Loucy (cell line): ENCODE measurements at regions not wholly inside any gene's neighbourhood (a gene's known extent, or its start where the extent isn't known, plus 50 kb on each side); places are given as distances from the start of the nearest gene placed in this dataset.

Experiments
- EZH2phosphoT487 ChIP-seq: fragments of 200-600 bp; IDR thresholded peaks from 2 replicates; pipeline ENCODE4 v1.6.1; 2018; ENCODE audit warnings: antibody characterized with exemption, mild to moderate bottlenecking, moderate library complexity, borderline replicate concordance
- TF ChIP-seq, protein P1 (sequence below): fragments of 200-600 bp; sonication (generic); conservative IDR thresholded peaks from 2 replicates; pipeline ENCODE4 v1.5.1; 2014; ENCODE audit warnings: mild to moderate bottlenecking, antibody characterized with exemption, low read length

DNA sequence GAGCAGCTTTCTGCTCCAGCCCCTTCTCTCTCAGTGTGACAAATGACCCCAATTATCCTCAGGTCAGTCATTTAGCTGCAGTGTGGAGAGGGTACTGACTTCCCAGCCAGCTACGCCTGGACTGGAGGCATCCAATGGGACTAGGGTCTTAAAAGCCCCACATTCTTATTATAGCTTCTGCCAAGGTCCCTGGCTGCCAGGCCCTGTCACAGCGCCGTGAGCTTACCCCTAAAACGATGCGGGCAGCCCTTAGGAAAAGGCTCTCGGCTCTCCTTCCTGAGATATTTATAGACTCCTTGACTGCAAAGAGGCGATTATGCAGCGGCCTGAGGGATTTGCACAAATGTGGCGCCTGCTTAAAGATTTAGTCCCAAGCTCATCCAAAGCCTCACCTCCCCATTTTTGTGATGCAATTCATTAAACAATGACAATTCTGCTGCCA lies 69.2 kb upstream of the EDAR start:
- no peak for TF ChIP-seq EZH2phosphoT487
- TF ChIP-seq, protein P1, sequence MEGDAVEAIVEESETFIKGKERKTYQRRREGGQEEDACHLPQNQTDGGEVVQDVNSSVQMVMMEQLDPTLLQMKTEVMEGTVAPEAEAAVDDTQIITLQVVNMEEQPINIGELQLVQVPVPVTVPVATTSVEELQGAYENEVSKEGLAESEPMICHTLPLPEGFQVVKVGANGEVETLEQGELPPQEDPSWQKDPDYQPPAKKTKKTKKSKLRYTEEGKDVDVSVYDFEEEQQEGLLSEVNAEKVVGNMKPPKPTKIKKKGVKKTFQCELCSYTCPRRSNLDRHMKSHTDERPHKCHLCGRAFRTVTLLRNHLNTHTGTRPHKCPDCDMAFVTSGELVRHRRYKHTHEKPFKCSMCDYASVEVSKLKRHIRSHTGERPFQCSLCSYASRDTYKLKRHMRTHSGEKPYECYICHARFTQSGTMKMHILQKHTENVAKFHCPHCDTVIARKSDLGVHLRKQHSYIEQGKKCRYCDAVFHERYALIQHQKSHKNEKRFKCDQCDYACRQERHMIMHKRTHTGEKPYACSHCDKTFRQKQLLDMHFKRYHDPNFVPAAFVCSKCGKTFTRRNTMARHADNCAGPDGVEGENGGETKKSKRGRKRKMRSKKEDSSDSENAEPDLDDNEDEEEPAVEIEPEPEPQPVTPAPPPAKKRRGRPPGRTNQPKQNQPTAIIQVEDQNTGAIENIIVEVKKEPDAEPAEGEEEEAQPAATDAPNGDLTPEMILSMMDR = no peak
